ENCODE measurements at regions not wholly inside any gene's neighbourhood (a gene's known extent, or its start where the extent isn't known, plus 50 kb on each side); places are given as distances from the start of the nearest gene placed in this dataset.
A peak's percentile ranks its signal among the peaks of the same experiment; 100 is the strongest.

DNA sequence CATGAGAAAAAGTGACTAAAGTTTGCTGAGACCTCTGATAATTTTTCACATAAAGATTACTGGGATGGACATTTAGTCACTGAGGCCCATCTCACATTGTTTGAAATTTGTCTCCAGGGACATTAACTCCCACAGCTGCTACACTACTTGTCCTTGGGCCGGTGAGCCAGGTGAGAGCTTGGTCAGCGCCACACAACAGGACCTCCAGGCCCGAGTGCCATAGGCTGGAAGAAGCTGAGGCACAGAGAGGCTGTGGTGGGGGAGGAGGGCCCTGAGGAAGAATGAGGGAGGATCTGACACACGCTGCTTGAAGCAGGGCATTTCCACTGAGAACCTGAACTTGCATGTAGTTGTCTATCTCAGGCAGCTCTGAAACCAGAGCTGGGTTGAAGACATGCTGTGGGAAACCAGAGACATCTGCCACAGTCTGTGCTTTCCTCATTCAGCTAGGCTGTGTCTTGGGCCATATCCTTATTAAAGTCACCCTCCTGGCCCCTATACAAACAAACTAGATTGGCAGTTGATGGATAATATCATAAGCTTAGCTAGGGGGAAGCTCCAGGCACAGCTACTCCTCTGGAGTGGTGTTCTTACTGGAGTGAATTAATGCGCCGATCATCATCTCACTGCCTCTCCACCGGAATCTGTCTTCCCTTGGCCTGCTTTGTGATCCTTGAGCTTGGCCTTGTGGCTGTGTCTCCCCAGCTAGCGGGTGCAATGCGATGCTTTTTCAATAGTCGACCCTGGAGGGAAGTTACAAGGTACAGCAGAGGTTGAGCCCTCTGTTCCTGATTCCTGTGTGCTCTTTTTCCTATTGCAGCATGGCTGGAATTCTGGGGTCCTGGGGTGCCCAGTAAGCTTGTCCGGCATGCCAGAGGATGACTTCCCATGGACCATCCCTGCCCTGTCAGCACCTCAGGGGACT, 225.3 kb upstream of the B3GAT1 start:
- TF ChIP-seq, protein P1, sequence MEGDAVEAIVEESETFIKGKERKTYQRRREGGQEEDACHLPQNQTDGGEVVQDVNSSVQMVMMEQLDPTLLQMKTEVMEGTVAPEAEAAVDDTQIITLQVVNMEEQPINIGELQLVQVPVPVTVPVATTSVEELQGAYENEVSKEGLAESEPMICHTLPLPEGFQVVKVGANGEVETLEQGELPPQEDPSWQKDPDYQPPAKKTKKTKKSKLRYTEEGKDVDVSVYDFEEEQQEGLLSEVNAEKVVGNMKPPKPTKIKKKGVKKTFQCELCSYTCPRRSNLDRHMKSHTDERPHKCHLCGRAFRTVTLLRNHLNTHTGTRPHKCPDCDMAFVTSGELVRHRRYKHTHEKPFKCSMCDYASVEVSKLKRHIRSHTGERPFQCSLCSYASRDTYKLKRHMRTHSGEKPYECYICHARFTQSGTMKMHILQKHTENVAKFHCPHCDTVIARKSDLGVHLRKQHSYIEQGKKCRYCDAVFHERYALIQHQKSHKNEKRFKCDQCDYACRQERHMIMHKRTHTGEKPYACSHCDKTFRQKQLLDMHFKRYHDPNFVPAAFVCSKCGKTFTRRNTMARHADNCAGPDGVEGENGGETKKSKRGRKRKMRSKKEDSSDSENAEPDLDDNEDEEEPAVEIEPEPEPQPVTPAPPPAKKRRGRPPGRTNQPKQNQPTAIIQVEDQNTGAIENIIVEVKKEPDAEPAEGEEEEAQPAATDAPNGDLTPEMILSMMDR (IDR thresholded peaks at IDR 0.05; ENCODE audit: unreplicated experiment in 3 of 3): no peak
- H3K4me3 Mint-ChIP-seq: no peak overlapping the region
- no peaks in the 10 kb centered on the region for H3K36me3 Mint-ChIP-seq (ENCODE audit: low read depth)
- H3K27ac Mint-ChIP-seq: no peak overlapping the region
- H3K4me1 Mint-ChIP-seq: peaks cover 27% of the 10 kb centered on the region
- H3K27me3 Mint-ChIP-seq (ENCODE audit: low read depth): peaks cover 46% of the 10 kb centered on the region
- no peaks in the 10 kb centered on the region for H3K9me3 Mint-ChIP-seq

DNA sequence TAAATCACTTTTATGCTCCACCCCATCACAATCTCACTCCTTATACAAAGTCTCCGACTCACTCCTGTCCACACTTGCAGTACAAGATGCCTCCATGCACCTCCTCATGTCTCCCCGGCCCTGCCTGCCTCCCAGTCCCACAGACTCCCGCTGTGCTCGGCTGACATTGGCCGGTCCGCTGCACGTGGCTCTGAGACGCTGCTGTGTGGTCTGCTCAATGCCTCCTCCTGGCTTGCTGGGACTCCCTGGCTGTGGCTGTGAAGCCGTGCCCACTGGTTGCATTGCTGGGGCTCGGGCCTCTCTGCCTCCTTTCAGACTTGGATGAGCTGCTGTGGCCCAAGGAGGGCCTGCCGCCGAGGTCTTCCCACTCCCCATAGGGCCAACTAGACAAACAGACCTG, 224.0 kb upstream of the B3GAT1 start:
- TF ChIP-seq, protein P1 (IDR thresholded peaks at IDR 0.05; ENCODE audit: unreplicated experiment in 3 of 3): no peak
- Mint-ChIP-seq H3K9me3 (no peaks in the 10 kb centered on the region), H3K4me3 (no peak overlapping the region)

DNA sequence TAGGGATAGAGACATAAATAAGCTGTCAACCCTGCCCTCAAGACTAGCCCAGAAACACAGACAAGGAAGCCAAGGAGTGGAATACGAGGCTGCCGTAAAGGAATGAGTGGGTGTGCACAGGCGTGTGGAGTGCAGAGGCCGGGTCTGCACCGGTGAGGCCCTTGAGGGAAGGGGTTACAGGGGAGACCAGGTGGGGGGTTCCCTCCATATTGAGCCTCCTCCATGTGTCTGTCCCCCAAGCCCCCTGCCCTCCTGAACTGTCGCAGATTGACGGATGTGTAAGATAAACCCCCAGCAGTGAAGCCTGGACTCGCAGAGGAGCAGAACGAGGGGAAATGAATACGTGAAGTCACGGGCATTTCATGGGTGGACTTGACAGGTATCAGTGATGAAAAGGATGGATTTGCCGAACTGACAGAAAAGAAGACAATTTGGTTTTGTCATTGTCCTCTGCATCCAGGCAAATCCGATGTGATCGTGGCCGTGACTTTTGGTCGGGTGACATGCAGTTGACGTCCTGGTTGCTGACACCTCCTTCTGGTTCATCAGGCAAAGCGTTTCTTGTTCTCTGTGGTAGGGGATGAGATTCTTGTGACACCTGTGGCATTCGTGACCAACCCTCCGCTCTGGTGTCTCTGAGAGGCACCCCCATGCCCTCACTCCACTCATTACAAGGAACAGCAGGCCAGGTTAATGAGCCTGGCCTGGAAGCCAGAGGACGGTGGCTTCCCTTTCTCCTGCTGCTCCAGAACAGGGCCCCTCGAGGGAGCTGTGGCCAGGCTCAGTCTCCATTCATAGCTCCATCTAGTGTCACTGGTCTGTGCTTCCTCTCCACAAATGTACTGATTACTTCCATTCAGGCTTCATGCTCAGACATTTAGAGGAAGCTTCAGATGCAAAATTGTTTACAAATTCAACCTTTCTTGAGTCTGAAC, 223.1 kb upstream of the B3GAT1 start:
- H3K27ac Mint-ChIP-seq: no peak overlapping the region
- H3K4me3 Mint-ChIP-seq: no peak overlapping the region
- TF ChIP-seq, protein P1 (IDR thresholded peaks at IDR 0.05; ENCODE audit: unreplicated experiment in 3 of 3): peak in 1 of 3 experiments; percentile 13
- H3K36me3 Mint-ChIP-seq (ENCODE audit: low read depth): no peaks in the 10 kb centered on the region
- H3K9me3 Mint-ChIP-seq: no peaks in the 10 kb centered on the region
- H3K4me1 Mint-ChIP-seq: peaks cover 27% of the 10 kb centered on the region
- peaks cover 43% of the 10 kb centered on the region for H3K27me3 Mint-ChIP-seq (ENCODE audit: low read depth)

More for the DNA sequence above, 224.0 kb upstream of the B3GAT1 start:
- Mint-ChIP-seq H3K27ac (no peak overlapping the region), H3K4me1 (peaks cover 27% of the 10 kb centered on the region), H3K27me3 (ENCODE audit: low read depth) (peaks cover 40% of the 10 kb centered on the region), H3K36me3 (ENCODE audit: low read depth) (no peaks in the 10 kb centered on the region)

DNA sequence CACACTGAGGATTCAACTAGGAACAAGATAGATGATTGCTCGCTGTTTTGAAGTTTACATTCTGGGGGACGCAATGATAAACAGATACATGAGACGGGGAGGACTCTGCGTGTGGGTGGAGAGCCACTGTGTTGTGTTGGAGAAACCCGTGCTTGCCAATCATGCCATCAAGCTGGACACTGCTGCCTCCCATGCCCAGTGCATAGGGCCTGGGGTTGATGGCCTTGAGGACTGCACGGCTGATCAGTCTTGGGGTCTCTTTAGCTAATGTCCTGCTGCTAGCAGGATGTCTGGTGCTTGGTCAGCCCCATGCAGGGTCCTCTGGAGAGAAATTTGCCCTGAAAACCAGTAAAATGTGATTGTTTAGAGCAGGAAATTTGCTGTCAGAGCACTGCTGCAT, 221.2 kb upstream of the B3GAT1 start:
- no peaks in the 10 kb centered on the region for H3K9me3 Mint-ChIP-seq

DNA sequence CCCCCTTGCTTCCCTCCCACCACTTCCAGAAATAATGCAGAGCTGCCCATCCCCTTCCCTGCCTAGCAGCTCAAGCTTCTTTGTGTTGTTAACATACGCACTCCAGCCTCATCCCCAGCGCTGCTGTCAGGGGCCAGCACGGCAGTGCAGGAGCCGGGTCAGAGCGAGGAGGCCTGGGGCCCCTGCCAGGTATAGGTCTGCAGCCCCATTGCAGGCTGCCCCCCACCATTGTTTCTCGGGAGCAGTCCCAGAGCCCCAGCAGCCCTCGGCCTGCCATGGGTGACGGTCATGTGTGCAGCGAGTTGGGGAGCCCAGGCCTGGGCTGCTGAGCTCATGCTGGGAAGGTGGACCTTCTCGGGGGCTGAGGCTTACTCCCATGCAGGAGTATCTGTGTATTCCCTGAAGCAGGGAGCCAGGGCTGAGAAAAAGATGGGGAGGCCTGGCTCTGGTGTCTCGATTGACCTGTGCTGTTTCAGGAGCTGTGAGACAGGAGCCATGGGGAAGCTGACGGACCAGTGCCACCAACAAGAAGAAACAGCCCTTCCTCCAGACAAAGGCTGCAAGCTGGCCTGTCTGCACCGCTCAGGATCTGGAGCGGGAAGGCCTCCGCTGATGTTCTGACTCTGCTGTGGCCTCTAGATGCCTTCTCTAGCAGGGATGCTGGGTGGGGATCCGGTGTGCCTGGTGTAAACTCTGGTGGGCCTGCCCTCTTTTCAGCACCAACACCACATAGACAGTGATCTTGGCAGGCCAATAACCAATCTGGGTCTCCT, 220.5 kb upstream of the B3GAT1 start:
- H3K36me3 Mint-ChIP-seq (ENCODE audit: low read depth): no peaks in the 10 kb centered on the region
- TF ChIP-seq, protein P1 (IDR thresholded peaks at IDR 0.05; ENCODE audit: unreplicated experiment in 3 of 3): no peak
- peaks cover 14% of the 10 kb centered on the region for H3K4me1 Mint-ChIP-seq
- H3K27me3 Mint-ChIP-seq (ENCODE audit: low read depth): peaks cover 39% of the 10 kb centered on the region
- H3K9me3 Mint-ChIP-seq: no peaks in the 10 kb centered on the region
- H3K4me3 Mint-ChIP-seq: no peak overlapping the region
- no peak overlapping the region for H3K27ac Mint-ChIP-seq

More for the DNA sequence above, 221.2 kb upstream of the B3GAT1 start:
- no peaks in the 10 kb centered on the region for H3K36me3 Mint-ChIP-seq (ENCODE audit: low read depth)
- H3K4me3 Mint-ChIP-seq: no peak overlapping the region
- no peak overlapping the region for H3K27ac Mint-ChIP-seq
- TF ChIP-seq, protein P1 (IDR thresholded peaks at IDR 0.05; ENCODE audit: unreplicated experiment in 3 of 3): no peak
- peaks cover 38% of the 10 kb centered on the region for H3K27me3 Mint-ChIP-seq (ENCODE audit: low read depth)
- H3K4me1 Mint-ChIP-seq: peaks cover 18% of the 10 kb centered on the region

All from nephron (organoid).